ENCODE measurements at regions not wholly inside any gene's neighbourhood (a gene's known extent, or its start where the extent isn't known, plus 50 kb on each side); places are given as distances from the start of the nearest gene placed in this dataset.

DNA sequence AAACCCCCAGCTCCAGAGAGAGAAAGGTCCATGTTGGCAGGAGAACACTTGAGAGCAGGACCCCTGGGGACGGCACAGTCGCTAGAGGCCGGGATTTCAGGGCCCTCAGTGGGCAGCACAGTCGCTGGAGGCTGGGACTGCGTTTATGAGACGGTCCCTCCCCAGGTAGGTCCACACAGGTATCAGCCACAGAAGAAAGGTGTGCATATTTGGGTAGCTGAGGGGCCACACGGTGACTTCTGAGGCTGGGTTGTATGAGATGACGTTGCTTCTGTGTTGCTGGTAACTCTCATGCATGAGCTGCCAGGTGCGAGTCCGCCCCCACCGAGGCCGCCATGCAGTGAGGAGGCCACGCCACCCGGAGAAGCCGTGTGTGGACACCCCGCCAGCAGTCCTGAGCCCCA, 56.9 kb upstream of the PPP2R2D start:
- TF ChIP-seq, protein P1, sequence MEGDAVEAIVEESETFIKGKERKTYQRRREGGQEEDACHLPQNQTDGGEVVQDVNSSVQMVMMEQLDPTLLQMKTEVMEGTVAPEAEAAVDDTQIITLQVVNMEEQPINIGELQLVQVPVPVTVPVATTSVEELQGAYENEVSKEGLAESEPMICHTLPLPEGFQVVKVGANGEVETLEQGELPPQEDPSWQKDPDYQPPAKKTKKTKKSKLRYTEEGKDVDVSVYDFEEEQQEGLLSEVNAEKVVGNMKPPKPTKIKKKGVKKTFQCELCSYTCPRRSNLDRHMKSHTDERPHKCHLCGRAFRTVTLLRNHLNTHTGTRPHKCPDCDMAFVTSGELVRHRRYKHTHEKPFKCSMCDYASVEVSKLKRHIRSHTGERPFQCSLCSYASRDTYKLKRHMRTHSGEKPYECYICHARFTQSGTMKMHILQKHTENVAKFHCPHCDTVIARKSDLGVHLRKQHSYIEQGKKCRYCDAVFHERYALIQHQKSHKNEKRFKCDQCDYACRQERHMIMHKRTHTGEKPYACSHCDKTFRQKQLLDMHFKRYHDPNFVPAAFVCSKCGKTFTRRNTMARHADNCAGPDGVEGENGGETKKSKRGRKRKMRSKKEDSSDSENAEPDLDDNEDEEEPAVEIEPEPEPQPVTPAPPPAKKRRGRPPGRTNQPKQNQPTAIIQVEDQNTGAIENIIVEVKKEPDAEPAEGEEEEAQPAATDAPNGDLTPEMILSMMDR (IDR thresholded peaks at IDR 0.05), result no peak
- Mint-ChIP-seq H3K4me1 (ENCODE audit: unreplicated experiment) (no peaks in the 10 kb centered on the region), H3K27ac (ENCODE audit: unreplicated experiment) (no peak overlapping the region), H3K27me3 (ENCODE audit: unreplicated experiment) (no peaks in the 10 kb centered on the region), H3K36me3 (ENCODE audit: unreplicated experiment) (no peaks in the 10 kb centered on the region), H3K9me3 (ENCODE audit: unreplicated experiment) (no peaks in the 10 kb centered on the region), H3K4me3 (ENCODE audit: unreplicated experiment) (no peak overlapping the region)
- DNase-seq (ENCODE audit: extremely low spot score, unreplicated experiment), result peak; percentile 80

DNA sequence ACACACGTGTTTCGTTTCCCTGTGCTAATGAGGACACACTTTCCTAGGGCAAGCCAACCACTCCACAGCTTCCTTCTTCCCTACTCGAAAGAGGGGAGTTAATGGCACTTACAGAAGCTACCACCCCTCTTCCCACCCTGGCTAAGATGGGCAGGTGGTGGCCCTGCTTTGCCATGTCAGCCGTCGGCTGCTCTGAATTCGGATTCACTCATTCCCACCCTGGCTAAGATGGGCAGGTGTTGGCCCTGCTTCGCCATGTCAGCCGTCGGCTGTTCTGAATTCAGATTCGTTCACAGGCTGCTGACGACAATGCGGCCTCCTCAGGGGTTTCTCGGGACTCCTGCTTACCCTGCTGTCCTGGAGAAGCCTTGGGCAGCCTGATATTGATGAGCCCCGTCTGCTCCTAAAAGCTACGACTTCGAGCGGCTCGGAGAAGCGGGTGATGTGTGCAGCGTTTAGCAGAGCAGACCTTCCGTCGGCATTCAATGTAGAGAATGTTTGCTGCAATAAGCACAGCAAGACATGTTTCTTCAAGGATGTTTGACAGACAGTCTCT, 56.2 kb upstream of the PPP2R2D start:
- H3K9me3 Mint-ChIP-seq (ENCODE audit: unreplicated experiment), result no peaks in the 10 kb centered on the region
- no peak overlapping the region for H3K27ac Mint-ChIP-seq (ENCODE audit: unreplicated experiment)
- TF ChIP-seq, protein P1 (IDR thresholded peaks at IDR 0.05), result no peak
- H3K27me3 Mint-ChIP-seq (ENCODE audit: unreplicated experiment), result no peaks in the 10 kb centered on the region
- H3K36me3 Mint-ChIP-seq (ENCODE audit: unreplicated experiment), result no peaks in the 10 kb centered on the region
- no peaks in the 10 kb centered on the region for H3K4me1 Mint-ChIP-seq (ENCODE audit: unreplicated experiment)
- peak; percentile 69 for DNase-seq (ENCODE audit: extremely low spot score, unreplicated experiment)
- no peak overlapping the region for H3K4me3 Mint-ChIP-seq (ENCODE audit: unreplicated experiment)

DNA sequence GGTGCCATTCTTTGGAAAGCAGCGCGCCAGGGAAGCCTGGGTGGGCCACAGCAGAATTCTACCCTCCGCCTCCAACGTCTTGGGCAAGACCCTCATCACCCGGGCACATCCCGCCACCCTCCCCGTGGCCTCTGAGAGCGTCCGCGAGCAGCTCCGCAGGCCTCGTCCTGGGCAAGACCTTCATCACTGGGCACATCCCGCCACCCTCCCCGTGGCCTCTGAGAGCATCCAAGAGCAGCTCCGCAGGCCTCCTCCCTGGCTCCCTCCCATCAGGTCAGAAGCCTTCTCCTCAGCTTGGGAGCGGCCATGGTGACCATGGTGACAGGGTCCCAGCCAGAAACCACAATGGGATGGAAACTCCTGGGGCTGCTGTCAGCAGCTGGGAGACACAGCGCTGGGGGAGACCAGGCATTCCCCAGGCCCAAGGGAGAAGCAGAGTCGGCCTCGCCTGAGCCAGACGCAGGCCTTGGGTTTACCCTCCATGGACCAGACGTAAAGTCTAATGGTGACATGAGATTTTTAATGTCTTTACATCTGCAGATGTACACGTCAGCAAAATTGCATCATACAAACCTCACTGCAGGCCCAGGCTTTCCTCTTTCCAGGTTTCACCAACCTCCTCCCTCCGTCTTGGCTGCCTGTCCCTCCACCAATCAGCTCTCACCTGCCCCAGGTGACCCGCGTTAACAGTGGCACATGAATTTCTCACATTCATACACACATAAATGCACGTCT, 55.1 kb upstream of the PPP2R2D start:
- Mint-ChIP-seq H3K4me3 (ENCODE audit: unreplicated experiment) (no peak overlapping the region), H3K36me3 (ENCODE audit: unreplicated experiment) (no peaks in the 10 kb centered on the region), H3K27ac (ENCODE audit: unreplicated experiment) (no peak overlapping the region), H3K9me3 (ENCODE audit: unreplicated experiment) (no peaks in the 10 kb centered on the region), H3K4me1 (ENCODE audit: unreplicated experiment) (no peaks in the 10 kb centered on the region), H3K27me3 (ENCODE audit: unreplicated experiment) (no peaks in the 10 kb centered on the region)
- DNase-seq (ENCODE audit: extremely low spot score, unreplicated experiment), result peak; percentile 78
- TF ChIP-seq, protein P1 (IDR thresholded peaks at IDR 0.05), result no peak

DNA sequence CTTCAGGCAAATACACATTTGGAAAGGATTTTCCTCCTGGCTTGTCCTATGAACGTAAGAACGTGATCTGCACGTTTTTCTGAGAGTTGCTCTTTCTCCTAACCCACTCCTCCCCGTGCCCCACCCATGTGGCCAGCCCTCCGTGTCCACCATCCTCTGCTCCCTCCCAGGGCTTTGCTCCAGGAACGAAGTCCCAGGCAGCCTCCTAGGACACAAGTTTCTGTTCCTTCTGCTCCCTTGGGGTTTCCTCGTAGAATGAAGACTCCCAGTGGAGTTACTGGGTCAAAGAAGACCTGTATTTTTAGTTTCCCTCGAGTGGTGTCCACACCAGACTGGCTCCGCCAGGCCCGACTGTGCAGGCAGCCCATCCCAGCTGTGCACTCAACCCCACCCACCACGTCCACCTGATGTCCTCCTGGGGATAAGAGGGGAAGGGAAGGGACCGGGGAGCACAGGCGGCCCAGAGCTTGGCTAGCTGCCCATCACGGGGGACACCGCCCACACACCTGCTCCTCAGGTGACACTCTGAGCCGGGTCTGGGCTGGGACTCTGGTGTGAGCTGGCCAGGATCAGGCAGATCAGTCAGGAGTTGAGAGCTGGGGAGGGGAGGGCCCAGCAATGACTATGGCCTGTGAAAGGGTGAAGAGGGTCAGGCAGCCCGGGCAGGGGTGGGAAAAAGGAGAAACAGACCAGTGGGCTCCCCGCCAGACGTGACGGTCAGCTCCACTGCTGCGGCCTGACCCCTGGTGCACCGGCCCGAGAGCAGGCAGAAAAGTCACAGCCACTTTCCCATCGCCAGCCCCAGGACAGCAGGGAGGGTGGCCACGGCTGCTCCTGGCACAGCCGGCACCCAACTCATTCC, 54.3 kb upstream of the PPP2R2D start:
- DNase-seq (ENCODE audit: extremely low spot score, unreplicated experiment), result peak; percentile 80
- H3K4me3 Mint-ChIP-seq (ENCODE audit: unreplicated experiment), result no peak overlapping the region
- H3K36me3 Mint-ChIP-seq (ENCODE audit: unreplicated experiment), result no peaks in the 10 kb centered on the region
- TF ChIP-seq, protein P1 (IDR thresholded peaks at IDR 0.05), result no peak
- no peaks in the 10 kb centered on the region for H3K4me1 Mint-ChIP-seq (ENCODE audit: unreplicated experiment)
- H3K27ac Mint-ChIP-seq (ENCODE audit: unreplicated experiment), result no peak overlapping the region
- no peaks in the 10 kb centered on the region for H3K9me3 Mint-ChIP-seq (ENCODE audit: unreplicated experiment)
- no peaks in the 10 kb centered on the region for H3K27me3 Mint-ChIP-seq (ENCODE audit: unreplicated experiment)

Measured in osteocyte (in vitro differentiated cells).